ENCODE measurements at regions not wholly inside any gene's neighbourhood (a gene's known extent, or its start where the extent isn't known, plus 50 kb on each side); places are given as distances from the start of the nearest gene placed in this dataset.

DNA sequence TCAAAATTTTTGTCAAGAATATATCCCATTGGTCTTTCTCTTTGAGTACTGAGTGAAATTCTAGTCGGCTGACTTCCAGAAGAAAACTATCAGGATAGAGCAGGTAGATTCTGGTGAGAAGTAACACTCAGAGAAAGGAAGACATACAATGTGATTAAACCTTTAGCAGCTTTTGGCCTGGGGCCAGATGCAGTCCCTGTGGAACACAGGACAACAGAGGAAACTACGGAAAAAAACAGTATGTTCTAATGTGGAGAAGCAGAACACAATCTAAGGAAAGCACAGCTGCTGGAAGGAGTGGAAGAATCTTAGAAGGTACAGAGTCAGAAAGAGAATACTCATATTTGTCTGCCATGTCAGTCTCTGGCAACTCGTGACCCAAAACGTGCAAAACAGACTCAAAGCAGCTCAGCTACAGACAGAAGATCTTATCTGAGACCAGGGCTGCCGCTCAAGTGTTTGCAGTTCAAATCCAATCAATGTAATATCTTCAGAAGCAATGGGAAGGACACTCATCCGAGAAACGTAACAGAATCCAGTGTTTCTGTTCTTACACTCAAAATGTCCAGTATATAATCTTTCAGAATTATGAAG lies 283.8 kb downstream of the MRPL39 start:
- DNase-seq = no peak

DNA sequence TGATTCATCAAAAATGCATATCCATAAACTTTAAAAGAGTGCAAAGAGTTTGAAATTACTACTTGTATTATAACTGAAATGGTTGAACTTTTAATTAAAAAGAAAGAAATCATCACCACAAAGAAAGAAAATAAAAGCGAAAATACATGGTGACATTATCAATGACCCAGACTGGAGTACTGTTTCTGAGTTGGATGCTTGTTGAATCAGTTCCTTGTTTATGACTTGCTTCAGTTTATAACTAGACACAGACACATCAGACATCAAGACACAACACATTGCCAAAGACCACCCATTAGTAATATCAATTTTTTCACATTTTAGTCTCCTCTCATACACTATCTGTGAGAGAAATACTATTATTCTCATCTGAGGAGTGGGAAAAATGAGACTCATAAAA lies 293.0 kb downstream of the MRPL39 start:
- no peak for DNase-seq

DNA sequence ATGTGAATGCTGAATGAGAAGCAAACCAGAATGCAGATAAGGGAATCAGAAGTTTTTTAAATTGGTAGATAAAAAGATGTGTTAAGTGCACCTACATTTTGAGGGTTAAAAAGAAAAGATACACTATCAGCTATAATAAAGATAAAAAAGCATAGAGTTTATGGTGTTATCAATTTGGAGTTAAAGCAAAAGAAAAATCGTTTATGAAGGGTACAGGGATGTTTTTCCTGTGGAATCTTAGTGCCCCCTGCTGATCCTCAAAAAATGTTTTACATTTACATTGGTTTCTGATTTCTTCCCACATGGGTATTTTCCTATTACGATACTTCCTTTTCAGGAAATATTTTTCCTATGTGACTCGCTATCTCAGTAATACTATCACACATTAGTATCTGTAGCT lies 293.5 kb downstream of the MRPL39 start:
- peak; percentile 56 for DNase-seq

DNA sequence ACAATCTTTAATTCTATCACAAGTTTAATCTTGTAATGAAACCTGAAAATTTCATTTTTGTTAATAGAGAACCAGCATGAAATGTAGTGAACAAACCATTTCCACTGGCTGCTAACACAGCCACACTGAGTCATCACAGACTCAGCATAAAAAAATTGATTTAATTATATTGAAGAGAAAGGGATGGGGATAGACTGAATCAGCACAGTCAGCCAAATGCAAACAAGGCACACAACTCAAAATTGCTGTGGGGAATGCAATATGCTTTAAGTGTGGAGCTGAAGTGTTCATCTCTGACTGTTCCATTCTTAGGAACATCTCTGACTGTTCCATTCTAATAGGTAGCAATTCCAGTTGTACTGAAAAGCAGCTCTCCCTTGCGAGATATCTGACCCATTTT lies 299.8 kb downstream of the MRPL39 start:
- DNase-seq = no peak

DNA sequence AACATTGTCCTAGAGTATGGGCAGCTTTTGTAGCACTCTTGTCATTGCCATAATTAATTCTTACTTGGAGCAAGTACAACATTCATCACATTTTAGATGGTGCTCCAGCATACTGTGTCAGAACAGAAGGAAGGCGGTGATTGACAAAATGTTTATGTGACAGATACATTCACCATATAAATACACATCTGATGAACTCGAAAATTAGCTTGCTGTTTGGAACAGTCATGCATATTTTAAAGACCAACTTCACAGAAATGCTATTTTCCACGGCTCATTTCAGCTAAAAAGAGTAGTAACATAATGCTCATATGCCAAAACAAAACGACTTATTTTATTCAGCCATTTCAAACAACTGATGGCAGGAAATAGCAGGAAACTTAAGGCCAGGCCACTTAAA lies 302.7 kb downstream of the MRPL39 start:
- DNase-seq = no peak

DNA sequence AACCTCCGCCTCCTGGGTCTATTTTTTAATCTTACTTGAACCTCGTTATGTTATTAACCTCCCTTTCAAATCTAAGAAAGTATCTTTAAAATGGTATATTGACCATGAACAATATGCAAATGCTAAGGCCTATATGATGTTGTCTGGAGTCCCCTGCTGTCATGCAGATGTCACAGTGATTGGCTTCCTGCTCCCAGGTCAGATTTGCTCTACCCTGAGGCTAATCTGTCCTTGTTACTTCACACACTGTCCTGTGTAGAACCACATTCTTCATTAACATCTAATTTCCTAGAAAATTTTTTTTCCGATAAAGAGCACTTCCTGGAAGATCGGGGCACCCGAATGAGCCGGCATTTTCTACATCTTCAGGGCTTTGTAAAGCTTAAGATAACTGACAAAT lies 306.6 kb downstream of the MRPL39 start:
- DNase-seq = no peak

DNA sequence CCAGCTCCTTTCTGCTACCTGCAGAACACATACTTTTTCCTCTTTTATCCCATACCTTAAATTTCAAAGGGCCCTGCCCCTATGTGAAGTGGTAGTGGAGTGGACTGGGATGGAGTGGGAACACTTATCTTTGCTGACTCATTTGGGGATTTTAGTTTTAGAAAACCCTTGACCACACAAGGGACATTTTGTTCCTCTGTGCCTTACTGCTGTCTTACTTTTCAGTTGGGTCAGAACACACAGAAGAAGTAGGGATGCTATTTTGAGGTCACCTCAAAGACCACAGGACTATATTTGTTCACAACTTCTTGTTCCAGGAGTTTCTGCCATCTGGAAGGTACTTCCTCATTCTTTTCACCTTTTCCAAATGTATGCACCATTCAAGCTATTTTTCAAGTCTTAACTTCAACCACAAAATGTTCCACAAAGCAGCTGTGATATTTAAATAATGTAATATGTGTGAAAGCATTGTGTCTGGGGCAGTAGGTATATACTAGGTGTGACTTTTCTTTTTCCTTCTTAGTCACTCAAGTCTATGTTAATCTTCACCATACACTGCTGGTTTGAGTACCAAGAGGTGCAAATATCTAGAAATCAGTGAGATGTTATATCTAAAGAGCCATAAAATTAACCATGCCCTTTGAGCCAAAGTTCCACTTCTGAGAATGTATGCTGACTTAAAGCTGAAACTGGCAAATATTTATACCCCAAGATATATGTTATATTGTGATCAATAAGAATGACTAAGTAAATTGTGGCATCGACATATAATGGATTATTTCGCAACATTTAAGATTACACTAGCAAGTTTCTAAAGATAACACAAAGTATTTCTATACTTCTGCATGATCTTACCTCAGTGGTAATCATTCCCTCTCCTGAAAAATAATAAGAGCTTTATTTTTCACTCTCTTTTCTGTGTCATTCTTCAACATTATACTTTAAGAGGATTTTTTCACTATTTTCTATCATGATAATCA lies 308.5 kb downstream of the MRPL39 start:
- no peak for DNase-seq

DNA sequence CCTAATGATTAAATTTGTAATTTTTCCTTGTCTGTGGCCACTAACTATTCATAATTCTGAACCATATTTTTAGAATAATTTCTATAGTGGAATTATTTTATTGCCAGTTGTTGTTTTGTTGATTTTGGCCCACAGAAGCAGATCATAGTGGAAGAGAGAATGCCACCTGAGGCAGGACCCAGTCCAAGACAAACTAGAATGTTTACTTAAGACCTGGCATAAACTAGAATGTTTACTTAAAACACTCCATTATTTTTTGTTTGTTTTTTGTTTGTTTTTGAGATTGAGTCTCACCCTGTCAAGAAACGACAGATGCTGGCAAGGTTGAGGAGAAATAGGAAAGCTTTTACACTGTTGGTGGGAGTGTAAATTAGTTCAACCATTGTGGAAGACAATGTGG lies 310.2 kb downstream of the MRPL39 start:
- no peak for DNase-seq

DNA sequence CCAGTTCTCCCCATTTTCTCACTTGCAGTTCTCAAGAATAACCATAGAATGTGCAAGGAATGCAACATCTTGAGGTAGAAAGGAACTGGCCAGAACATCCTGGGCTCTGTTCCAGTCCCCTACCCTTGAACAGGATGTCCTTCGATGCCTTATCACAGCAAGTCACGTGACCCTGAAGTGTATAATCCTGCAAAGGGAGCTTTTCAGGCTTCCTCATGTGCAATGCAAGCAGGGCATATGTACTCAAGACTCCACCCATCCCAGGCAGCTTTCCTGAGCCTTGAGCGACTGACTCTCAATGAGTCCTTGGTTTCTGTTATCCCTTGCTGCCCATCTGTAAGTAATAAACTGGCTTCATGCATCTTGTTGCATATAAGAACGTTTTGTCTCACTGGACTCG lies 311.0 kb downstream of the MRPL39 start:
- no peak for DNase-seq

DNA sequence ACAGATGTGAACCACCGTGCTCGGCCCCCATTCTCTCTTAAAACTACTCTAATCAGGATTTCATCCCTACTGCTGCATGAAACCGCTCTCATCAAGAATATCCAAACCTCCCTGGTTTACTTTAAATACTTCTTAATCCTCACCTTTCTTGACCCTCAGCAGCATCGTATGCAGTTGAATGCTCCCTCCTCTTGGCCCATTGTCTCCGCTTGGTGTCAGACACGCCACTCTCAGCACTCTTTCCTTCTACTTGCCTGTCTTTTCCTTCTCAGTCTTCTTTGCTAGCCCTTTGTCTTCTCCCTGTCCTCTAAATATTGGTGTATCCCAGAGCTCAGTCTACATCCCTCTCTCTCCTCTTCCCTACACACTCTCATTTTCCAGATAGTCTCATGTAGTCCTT lies 314.9 kb downstream of the MRPL39 start:
- no peak for DNase-seq

DNA sequence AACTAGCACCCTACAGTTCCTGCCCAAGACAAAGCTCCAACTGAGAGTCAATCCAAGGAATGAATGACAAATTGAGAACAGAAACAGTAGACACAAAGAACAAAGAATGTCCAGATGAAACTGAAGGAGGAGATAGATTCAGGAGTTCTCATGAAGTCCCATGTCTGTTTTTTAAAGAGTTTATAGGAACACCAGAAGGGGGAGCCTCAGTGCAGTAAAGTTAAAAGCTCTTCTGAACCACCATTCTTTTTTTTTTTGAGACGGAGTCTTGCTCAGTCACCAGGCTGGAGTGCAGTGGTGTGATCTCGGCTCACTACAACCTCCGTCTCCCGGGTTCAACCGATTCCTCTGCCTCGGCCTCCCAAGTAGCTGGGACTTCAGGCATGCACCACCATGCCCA lies 323.6 kb downstream of the MRPL39 start:
- DNase-seq = no peak

DNA sequence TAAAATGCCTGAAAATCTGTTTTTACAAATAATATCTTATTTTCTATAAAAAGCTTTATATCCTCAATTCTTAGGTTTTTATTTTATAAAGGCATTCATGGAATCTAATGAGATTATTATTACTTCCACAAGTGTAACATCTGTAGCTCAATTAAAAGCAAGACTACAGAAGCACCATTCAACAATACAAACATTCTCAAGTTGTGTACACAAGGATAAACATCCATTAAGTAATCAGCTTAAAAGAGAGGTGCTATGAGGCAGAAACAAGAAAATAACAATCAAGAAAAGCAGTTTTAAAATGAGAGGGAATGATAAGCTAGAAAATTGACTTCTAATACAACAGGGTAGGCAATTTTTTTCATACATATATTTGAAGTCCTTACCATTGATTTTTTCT lies 326.1 kb downstream of the MRPL39 start:
- peak; percentile 6 for DNase-seq

DNA sequence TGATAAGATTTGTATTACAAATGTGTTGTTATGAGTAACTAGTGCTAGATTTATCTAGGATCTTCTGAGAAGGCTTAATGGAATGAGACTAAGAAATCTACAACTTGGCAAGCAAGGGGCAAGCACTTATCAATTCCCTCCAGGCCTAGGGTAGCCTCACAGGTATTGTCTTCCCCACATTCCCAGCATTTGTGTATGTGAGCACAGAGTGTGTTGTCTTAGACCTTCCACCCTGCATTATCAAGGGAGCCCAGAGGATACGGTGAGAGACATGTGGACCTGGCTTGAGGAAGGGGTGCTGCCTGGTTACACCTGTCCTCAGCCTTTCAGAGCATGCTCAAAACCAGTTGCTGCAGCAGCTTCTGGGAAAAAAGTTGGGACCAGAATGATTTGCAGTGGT lies 327.2 kb downstream of the MRPL39 start:
- DNase-seq = no peak

DNA sequence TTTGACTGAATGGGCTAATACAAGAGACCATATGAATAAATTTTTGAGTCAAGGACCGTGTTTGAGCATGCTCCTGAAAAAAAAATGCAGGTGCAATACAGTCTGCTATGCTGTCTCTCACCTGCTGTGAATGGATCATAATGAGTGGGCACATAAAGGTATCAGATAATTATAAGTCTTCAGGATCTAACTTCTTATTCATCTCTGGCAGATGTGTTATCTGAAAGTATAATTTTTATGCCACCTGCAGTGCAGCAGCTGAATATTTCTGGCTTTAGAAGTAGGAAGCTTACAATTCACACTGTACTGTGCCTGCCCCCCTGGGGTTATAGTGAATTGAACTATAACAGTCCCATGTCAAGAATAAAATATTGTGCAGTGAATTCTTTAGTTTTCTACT lies 333.3 kb downstream of the MRPL39 start:
- peak; percentile 79 for DNase-seq

DNA sequence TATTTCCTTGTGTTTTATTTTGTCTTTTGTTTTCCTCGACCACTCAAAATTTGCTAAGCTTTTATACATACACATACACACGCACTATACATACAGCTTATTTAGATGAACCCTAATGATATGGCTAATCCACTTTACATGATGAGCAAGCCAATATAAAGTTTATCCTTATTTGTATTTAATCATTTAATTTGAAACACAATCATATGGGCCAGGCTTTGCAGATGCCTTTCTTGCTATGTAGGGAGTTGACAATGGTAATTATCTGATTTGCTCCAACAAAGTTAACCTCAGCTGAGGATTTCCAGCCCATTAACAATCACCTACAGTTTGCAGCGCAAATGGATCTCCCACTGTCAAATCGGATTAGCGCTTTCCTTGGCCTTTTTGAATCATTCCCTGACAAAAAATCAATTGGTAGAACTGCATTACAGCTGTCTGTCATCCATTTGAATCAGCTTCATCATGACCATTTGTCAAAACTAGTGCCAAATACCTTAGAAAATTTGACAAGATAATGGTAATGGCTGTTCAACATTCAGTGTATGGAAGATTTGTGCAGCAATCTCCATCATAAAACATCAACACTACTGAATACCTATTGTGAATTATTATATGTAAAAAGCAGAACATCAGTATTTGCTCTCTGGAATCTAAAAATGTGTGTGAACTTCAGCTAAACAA lies 352.6 kb downstream of the MRPL39 start:
- no peak for DNase-seq

DNA sequence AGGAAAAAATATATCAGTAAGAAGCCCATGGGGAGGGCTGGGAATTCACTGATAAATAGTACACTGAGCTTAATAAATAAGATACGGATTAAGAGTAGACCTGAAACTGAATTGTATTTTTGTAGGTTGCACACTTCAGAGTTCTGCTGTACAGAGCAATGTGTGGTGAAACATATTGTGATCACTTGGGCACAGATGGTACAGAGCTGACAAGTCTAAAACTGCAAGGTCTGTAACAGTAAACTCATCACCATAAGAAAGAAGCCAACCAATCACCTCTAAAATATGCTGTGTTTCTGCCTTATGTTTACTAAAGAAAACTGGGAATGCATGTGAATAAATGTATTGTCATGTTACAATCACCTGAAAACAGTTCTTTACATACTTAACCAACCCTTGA lies 360.7 kb downstream of the MRPL39 start:
- no peak for DNase-seq

DNA sequence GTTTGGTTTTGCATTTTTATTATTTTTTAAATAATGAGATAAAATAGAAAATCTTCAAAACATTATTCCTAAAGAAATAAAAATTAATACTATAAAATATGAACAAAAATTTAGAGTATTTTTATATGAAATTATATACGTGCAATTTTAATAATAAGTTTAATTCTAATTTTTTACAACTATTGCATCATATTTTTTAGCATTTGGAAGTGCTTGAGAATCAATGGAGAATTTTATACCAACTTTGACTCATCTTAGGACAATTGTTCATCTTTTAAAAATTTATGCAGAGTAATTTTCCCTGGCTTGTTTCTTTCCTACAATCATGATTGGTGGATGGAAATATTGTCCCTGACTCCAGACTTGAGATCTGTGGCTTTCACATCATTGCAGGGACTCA lies 362.5 kb downstream of the MRPL39 start:
- DNase-seq = no peak

DNA sequence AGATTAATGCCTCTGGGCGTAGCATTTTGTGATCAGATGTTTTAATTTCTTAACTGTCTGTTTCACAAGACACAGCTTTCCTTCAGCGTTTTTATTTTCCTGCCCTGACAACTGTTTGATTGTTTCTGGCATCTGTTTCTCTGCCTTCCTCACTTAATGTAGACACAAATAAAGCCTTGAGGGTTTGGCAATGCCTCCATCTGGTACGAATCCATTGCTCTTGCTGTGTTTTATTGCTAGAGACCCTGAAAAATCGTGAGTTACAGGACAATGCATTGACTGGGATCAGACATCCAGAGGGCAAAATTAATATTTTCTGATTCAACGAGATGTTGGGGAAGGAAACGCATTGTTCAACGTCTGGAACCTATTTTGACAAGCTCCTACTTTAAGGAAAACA lies 363.5 kb downstream of the MRPL39 start:
- DNase-seq = no peak

DNA sequence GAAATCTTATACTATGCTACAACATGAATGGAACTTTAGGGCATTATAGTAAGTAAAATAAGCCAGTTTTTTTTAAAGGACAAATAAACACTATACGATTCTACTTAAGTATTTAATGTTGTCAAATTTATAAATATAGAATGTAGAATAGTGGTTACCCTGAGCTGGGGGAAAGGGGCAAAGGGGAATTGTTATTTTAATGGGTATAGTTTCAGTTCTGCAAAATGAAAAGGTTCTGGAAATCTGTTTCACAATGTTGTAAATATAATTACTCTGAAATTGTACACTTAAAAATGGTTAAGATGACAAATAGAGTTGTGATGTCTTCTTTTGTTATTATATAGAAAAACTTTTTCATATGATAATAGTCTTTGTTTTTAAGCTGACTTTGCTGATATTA lies 366.3 kb downstream of the MRPL39 start:
- DNase-seq = no peak

DNA sequence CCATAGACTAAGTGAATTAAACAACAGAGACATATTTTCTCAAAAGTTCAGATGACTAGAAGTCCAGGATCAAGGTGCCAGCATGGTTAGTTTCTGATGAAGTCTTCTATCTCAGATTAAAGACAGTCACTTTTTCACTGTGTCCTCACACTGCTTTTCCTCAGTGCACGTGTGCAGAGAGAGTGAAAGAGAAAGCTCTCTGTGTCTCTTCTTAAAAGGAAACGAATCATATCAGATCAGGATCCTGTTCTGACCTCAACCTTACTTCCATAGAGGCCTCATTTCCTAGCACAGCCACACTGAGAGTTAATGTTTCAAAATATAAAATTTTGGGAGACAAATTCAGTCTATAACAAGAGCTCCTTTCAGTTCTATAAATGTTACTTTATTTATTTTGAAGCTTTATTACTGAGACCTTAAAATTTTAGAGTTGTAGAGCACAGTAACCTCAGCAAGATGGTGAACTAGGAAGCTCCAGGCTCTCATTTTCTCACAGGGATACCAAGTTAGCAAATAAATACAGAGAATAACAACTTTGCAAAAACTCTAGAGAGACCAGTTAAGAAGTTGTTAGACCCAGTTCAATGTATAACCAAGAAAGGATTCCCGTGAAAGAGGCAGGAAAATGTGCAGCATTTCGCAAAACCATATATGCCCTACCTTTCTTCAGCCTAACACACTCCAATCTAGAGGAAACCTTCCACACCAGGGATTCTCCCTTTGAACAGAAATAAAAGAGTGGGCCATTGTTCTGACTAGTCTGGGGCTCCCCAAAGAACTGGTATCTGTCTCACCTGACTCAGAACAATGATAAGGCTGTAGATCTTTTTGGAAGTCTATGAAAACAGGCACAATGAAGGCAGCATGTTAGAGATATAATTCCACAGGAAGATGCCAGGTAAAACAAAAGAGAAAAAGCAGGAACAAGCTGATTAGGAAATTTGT lies 372.2 kb downstream of the MRPL39 start:
- no peak for DNase-seq

DNA sequence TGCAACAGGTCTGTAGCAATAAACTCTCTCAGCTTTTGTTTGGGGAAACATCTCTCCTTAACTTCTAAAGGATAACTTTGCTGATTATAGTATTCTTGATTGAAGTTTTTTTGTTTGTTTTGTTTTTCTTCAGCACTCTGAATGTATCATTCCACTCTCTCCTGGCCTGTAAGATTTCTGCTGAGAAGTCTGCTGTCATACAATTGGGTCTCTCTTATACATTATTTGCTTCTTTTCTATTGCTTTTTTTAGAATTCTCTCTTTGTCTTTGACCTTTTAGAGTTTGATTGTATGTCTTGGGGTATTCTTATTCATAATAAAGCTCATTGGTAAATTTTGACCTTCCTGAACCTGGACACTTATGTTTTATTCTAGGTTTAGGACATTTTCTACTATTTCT lies 386.3 kb downstream of the MRPL39 start:
- no peak for DNase-seq

DNA sequence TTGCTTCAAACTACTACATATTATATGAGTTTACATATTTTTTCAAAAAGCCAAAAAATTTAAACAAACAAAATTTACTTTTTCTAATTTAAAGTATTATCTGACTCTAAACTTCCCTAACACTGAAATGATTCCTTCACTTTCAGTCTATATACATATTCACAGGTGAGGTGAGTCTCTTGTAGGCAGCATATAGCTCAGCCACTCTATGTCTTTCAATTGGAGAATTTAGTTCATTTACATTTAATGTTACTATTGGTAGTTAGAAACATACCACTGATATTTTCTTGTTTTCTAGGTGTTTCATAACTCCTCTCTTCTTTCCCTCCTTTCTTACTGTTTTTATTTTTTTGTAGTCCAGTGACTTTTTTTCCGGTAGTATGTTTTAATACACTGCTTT lies 387.1 kb downstream of the MRPL39 start:
- DNase-seq = no peak

All from NCI-H748 treated with DMSO at 0.1 percent for 48 hours (cell line).